ENCODE measurements at regions not wholly inside any gene's neighbourhood (a gene's known extent, or its start where the extent isn't known, plus 50 kb on each side); places are given as distances from the start of the nearest gene placed in this dataset.
"Not testable (repeated sequence)": the region's sequence is repeated elsewhere in the genome, so short reads cannot be mapped to it uniquely, and the experiment has no call there.

DNA sequence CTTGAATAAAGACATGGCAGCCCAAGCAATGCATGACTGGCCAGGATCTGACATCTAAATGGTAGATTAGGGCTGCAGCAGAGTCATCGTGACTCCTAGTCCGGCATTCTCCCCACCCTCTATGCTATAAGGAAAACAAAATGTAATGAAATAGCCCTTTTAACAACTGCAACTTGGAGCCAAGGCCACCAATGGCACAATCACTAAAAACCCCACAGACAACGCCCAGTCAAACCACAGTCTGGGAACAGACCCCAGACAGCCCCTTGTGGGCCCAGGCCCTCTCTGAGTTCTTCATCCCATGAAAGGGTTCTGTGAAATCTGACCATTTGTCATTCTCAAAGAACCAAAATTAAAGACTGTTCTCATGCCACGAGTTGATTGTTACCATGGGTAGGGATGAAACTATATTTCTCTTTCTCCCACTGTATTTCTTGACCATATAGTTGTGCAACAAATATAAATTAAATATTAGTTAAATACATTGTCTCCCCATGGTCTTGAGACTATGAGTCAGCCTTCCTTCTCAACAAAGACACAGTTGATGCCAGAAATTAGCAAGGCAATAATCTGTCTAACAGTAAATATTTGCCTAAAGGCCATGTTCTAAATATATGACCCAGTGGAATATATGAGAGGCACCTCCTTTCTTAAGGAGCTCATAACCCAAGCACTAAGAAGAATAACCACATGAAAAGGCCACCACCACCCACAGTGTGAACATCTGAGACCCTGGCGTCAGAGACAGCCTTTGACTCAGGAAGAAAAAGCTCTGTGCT is 85.6 kb upstream of the SSTR4 start:
- DNase-seq (ENCODE audit: low spot score) = no peak

DNA sequence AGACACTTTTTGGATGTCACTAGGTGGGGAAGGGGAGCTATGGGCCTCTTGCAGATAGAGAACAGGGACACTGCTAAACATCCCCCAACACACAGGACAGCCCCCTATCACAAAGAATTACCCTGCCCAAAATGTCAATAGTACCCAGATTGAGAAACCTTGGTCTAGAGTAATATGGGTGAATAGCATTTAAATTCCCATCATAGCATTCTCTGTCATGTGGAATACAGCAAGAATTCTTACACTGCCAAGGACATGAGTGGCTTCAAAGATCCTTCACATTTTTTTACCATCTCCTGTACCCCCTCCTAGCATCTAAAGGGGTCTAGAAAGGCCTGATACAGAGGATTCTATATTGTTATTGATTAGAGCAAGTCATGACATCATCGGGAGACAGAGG is 83.1 kb upstream of the SSTR4 start:
- DNase-seq (ENCODE audit: low spot score) = no peak

DNA sequence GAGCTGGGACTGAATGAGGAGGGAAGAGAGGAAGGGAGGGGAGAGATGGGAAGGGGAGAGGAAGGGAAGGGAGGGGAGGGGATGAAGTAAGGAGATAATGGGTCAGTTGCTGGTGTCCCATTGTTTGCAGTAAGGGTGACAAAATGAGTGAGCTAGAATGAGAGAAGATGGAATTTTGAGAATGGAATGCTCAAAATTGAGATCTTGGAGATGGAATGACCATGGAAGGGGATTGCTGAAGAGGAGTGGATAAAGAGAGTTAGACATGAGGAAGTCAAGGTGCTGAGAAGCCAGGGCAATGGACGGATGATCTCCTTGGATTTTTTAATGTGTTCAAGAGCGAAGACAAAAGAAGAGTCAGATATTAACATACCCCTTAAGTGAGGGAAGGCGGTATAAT is 80.5 kb upstream of the SSTR4 start:
- DNase-seq (ENCODE audit: low spot score) = no peak

DNA sequence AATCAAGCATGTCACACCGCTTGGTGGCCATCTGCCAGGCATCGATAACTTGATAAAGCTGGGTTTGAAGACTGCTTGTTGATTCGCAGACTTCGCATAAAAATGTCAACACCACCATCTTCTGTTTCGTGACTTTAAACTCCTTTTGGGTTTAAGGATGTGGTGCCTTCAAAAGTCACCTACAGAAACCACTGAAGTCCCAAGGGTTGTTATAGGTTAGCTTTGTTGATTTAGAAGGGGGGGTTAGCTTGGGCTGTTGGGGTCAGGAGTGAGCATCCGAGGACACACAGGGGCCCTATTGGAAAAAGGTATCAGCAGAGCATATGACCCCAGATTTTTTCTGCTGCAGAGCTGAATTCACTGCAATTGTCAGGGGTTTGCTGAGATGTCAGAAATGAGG is 76.7 kb upstream of the SSTR4 start:
- no peak for DNase-seq (ENCODE audit: low spot score)

DNA sequence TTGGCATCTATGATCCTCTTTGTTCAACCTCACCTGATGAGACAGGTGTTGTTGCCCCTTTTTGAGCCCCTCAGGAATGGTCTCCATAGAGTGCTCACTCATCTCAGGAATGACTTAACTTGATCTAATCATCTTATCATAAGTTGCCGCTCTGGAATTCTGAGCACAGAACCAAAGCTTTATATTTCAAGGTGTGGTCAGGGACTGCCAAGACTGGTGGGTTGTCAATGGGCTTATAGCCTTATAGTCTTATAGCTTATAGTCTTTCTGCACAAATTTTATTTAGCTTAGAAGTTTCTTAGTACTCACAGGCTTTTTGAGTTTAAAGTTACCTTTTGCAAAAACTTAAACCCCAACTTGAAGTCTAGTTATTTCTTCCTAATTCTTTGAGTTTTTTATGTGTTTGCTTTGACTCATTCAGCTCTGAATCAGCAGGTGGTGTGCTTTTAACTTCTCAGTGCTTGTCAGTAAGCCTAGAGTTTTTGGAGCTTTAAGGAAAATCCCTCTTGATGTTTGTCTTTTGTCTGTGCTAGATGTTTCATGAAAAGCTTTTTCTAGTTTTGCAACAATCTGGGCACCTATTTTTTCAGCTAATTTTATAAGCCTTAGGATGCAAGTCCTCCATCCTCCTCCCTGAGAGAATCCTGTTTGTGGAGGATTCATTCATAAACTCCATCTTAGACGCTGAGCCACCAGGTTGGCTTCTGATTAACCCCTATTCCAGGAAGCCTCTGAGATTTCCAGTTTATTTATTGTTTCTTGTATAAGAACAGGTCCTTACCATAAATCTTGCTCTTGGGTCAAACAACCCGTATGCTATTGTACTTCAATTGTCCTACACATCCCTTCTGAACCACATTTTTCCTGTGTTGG is 72.3 kb upstream of the SSTR4 start:
- DNase-seq (ENCODE audit: low spot score) = peak; percentile 37

DNA sequence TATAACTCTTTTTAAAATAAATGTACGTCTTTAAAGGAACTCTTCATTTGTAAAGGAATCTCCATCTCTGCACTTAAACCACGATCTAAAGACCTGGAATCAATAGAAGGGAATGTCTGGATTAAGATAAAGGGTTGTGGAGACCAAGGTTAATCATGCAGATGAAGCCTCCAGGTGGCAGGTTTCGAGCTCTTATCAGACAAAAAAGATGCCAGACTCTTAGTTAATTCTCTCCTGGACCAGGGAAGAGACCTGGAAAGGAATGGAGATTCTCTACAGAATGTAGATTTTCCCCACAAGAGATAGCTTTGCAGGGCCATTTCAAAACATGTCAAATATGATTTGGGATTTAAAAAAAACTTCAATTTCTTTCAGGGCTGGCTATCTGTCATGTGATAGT is 71.5 kb upstream of the SSTR4 start:
- DNase-seq (ENCODE audit: low spot score) = no peak

DNA sequence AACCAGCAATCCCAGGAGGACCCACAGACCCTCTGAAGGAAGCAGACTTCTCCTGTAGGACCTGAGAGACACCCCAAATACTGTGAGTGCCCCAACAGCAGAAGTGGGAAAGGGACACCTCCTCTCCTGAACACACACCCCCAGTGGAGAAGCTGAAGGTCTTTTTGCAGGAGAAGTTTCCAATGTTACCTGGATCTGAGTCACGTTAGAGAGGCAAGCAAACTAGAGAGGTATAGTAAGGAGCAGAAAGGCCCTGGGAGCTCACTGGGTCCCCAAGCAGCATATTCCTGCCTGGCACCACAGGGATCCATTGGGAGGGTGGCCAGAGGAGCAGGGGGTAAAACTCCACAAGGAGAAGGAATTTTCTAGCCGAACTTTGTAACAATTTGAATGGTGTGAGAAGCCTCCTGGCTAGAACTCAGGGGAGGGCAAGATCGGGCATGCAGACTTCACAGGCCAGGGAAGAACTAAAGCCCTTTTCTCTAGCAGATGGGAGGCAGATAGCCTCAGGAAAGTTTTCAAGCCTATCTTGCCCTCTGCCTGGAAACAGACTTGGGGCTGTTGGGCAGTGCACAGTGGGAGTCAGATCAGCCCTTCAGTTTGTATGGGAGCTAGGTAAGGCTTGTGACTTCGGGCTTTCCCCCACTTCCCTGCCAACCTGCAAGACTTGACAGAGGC is 68.2 kb upstream of the SSTR4 start:
- DNase-seq (ENCODE audit: low spot score) = no peak

DNA sequence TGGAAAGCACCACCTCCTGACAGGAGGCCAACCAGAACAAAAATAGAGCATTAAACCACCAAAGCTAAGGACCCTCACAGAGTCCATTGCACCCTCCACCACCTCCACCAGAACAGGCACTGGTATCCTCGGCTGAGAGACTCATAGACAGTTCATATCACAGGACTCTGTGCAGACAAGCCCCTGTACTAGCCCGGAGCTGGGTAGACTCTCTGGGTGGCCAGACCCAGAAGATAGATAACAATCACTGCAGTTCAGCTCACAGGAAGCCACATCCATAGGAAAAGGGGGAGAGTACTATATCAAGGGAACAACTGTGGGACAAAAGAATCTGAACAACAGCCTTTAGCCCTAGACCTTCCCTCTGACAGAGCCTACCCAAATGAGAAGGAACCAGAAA is 67.4 kb upstream of the SSTR4 start:
- not testable (repeated sequence) for DNase-seq (ENCODE audit: low spot score)

DNA sequence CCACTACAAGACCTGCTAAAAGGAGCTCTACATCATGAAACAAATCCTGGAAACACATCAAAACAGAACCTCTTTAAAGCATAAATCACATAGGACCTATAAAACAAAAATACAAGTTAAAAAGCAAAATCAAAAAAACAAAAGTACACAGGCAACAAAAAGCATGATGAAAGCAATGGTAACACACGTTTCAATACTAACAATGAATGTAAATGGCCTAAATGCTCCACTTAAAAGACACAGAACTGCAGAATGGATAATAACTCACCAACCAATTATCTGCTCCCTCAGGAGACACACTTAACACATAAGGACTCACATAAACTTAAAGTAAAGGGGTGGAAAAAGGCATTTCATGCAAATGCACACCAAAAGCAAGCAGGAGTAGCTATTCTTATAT is 66.1 kb upstream of the SSTR4 start:
- not testable (repeated sequence) for DNase-seq (ENCODE audit: low spot score)

DNA sequence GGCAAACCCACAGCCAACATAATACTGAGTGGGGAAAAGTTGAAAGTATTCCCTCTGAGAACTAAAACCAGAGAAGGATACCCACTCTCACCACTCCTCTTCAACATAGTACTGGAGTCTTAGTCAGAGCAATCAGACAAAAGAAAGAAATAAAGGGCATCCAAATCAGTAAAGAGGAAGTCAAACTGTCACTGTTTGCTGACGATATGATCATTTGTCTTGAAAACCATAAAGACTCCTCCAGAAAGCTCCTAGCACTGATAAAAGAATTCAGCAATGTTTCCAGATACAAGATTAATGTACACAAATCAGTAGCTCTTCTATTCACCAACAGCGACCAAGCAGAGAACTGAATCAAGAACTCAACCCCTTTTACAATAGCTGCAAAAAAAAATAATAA is 64.0 kb upstream of the SSTR4 start:
- not testable (repeated sequence) for DNase-seq (ENCODE audit: low spot score)

DNA sequence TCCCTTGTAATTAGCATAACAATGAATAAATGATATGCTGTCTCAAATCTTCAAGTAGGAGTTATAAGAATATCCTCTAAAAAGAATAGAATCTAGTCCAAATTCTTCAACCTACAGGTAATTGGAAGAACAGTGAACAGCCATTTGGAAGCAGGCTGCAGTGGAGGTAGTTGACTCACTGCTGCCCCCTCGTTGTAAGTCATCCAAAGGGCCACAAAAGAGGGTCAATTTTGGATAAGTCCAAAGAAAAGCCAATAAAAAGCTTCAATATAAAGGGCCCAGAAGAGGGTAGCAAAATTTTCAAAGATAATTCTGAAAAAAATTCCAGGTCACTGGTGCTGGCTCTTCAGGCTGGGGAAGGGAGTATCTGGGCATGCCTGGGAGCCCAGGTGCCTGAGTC is 60.8 kb upstream of the SSTR4 start:
- DNase-seq (ENCODE audit: low spot score) = peak; percentile 53

DNA sequence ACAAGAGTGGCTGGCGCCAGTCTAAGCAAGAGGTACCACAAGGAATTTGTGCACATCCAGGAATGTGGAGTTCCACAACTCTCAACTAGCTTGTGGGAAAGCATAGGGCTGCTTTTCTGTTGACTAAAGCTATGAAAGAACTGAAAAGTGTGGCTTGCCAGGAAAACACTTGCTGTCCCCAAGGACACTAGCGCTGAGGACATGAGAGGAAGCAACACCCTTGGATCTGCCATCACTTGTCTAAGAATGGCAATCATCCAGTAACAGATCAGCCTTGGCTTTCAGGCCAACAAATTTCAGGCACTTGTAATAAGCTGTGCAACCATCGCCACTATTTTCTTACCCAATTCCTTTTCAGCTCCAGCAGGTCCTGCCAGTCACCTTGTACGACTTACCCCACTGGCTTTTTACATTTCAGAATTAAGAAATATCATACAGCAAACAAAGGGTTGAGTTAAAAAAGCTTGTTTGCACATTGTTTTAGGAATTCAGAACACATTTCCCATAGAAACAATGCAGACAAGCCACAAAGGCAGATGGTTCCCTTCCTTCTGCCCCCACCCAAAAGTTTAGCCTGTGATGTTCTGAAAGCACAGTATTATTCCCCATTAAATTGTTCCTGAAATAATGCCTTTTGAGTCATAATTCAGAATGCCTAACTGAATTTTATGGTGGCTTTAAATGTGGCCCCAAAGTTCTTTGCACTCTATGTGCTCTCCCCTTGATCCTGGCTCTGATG is 57.9 kb upstream of the SSTR4 start:
- no peak for DNase-seq (ENCODE audit: low spot score)

DNA sequence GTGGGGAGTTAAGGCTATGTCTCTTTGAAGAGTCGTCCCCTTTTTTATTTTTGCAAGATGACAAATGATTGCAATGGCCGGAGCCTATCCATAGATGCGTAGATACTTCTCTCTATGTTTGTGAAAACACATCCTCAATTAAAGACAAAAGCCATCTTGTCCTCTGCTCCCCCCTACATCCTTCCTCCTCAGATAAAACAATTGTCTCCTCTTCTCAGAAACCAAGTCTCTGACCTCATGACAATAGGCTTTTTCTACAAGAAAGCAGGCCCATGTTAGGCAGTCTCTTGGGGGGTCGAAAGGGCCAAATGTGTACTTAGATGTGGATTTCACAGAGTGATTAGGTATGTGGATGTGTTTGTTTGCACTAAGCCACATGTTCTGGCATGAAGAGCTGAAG is 51.1 kb upstream of the SSTR4 start:
- no peak for DNase-seq (ENCODE audit: low spot score)

DNA sequence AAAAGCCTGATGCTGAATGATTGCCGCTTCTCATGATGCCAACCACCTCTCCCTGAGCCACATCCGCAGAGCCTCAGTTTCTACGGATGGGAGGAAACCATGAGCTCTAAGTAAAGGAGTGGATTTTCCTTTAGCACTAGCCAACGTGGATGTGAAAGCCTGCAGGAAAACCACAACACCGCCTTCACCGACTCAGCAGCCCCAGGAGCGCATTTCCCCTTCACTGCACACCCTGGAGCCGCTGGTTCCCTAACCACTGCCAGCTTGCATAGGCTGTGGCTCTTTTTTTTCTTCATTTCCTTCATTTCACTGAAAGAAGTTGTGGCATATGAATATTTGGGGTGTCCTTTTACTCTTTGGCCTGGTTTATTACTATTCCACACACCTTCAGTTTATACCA is 50.5 kb upstream of the SSTR4 start:
- DNase-seq (ENCODE audit: low spot score) = no peak

DNA sequence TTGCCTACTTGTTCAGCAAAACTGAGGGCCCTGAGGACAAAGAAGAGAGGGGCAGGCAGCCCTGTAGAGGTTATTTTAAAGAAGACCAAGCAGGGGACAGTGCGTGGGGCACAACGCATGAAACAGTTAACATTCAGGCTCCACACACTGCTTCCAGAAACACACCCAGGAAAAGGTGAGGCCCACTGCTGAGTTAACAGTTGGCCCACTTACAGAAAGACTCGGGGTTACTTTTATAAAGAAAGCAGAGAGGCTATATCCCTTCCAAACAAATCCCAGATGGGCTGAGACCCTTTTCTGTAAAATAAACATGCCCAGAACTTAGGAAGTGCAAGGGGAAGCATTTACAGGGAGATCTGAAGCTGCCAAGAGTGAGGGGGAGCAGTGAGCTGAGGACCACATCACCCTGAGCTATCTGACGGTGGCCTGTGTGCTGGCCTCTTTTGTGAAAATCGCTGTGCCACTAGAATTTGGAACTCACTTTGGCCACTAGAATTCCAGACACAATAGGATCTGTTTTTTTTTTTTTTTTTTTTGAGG is 49.8 kb upstream of the SSTR4 start:
- DNase-seq (ENCODE audit: low spot score) = no peak

All from A172 (cell line).